GM23338 (cell line): ENCODE measurements at regions not wholly inside any gene's neighbourhood (a gene's known extent, or its start where the extent isn't known, plus 50 kb on each side); places are given as distances from the start of the nearest gene placed in this dataset.

Experiments used
- ATAC-seq: fragments of 200-7000 bp; cut with Tn5 transposase; 3 replicates; pipeline ENCODE4 v1.9.1; 2020
- DNase-seq: peaks from one replicate; pipeline ENCODE4 v3.0.0-alpha.2; 2015; ENCODE audit warnings: low spot score
- H2AFZ ChIP-seq: fragments of 200-600 bp; sonication (generic); 2 replicates; pipeline ENCODE4 v1.8.0; 2016; ENCODE audit warnings: antibody characterized with exemption, mild to moderate bottlenecking, moderate library complexity
- H3F3A ChIP-seq: fragments of 200-600 bp; sonication (generic); replicated peaks from 2 replicates; pipeline ENCODE4 v1.8.0; 2017; ENCODE audit warnings: antibody characterized with exemption, mixed run types, low read depth
- H3K27ac ChIP-seq: fragments of 200-600 bp; sonication (generic); 2 replicates; pipeline ENCODE4 v1.6.1; 2016; ENCODE audit warnings: low read depth
- H3K27me3 ChIP-seq: fragments of 200-600 bp; sonication (generic); 2 replicates; pipeline ENCODE4 v1.8.0; 2016; ENCODE audit warnings: mild to moderate bottlenecking, mixed run types, moderate library complexity; ENCODE audit not compliant: insufficient read depth
- H3K36me3 ChIP-seq: fragments of 200-600 bp; sonication (generic); 2 replicates; pipeline ENCODE4 v1.8.0; 2016; ENCODE audit warnings: mild to moderate bottlenecking; ENCODE audit not compliant: insufficient read depth
- H3K4me1 ChIP-seq: fragments of 200-600 bp; sonication (generic); 2 replicates; pipeline ENCODE4 v1.8.0; 2016; ENCODE audit warnings: mild to moderate bottlenecking, moderate library complexity; ENCODE audit not compliant: insufficient read depth
- H3K4me2 ChIP-seq: fragments of 200-600 bp; sonication (generic); 2 replicates; pipeline ENCODE4 v1.7.1; 2017; ENCODE audit warnings: mixed run types
- H3K4me3 ChIP-seq: fragments of 200-600 bp; sonication (generic); 2 replicates; pipeline ENCODE4 v1.6.1; 2016; ENCODE audit warnings: mixed run types
- H3K79me2 ChIP-seq: fragments of 200-600 bp; sonication (generic); replicated peaks from 2 replicates; pipeline ENCODE4 v1.8.0; 2017; ENCODE audit warnings: mild to moderate bottlenecking; ENCODE audit not compliant: insufficient read depth
- H3K9me2 ChIP-seq: fragments of 200-600 bp; sonication (generic); 2 replicates; pipeline ENCODE4 v1.8.0; 2017; ENCODE audit not compliant: insufficient read depth
- H4K20me1 ChIP-seq: fragments of 200-600 bp; sonication (generic); replicated peaks from 2 replicates; pipeline ENCODE4 v1.8.0; 2017; ENCODE audit warnings: mild to moderate bottlenecking; ENCODE audit not compliant: insufficient read depth
- H3K27ac Mint-ChIP-seq: 2 replicates; pipeline ENCODE4 v1.8.0; 2020; ENCODE audit warnings: inconsistent platforms, mild to moderate bottlenecking, moderate library complexity, mixed read lengths
- H3K27me3 Mint-ChIP-seq: 3 replicates; pipeline ENCODE4 v1.8.0; 2022; ENCODE audit warnings: low read depth, mild to moderate bottlenecking, moderate library complexity, mixed read lengths, inconsistent platforms; ENCODE audit not compliant: insufficient read depth, poor library complexity
- H3K36me3 Mint-ChIP-seq: 3 replicates; pipeline ENCODE4 v1.8.0; 2021; ENCODE audit warnings: low read depth, mild to moderate bottlenecking, inconsistent platforms, moderate library complexity, mixed read lengths
- H3K4me1 Mint-ChIP-seq: 3 replicates; pipeline ENCODE4 v1.8.0; 2020; ENCODE audit warnings: mild to moderate bottlenecking, inconsistent platforms, mixed read lengths
- H3K4me3 Mint-ChIP-seq: 3 replicates; pipeline ENCODE4 v1.8.0; 2021; ENCODE audit warnings: moderate library complexity, mild to moderate bottlenecking, inconsistent platforms, mixed read lengths
- H3K9me3 Mint-ChIP-seq: 3 replicates; pipeline ENCODE4 v1.8.0; 2020; ENCODE audit warnings: moderate library complexity, mild to moderate bottlenecking, inconsistent platforms, mixed read lengths
- CREB1 ChIP-seq: fragments of 250-450 bp; sonication (Bioruptor Pico); IDR thresholded peaks from 2 replicates; pipeline ENCODE4 v1.5.0; 2020; ENCODE audit warnings: low read depth, mild to moderate bottlenecking, moderate library complexity
- EZH2 ChIP-seq: fragments of 200-600 bp; sonication (generic); IDR thresholded peaks from one replicate; pipeline ENCODE4 v1.8.0; 2017; ENCODE audit warnings: antibody characterized with exemption, mild to moderate bottlenecking, low read depth; ENCODE audit not compliant: unreplicated experiment
- EZH2phosphoT487 ChIP-seq: fragments of 200-600 bp; sonication (generic); IDR thresholded peaks from one replicate; pipeline ENCODE4 v1.8.1; 2018; ENCODE audit warnings: antibody characterized with exemption; ENCODE audit not compliant: unreplicated experiment
- NANOG ChIP-seq: IDR thresholded peaks from 2 replicates; pipeline ENCODE4 v1.6.1; 2016; ENCODE audit warnings: antibody characterized with exemption, borderline replicate concordance
- POLR2AphosphoS5 ChIP-seq: IDR thresholded peaks from 2 replicates; pipeline ENCODE4 v1.6.1; 2016; ENCODE audit warnings: antibody characterized with exemption, low read depth
- STAT1 ChIP-seq: IDR thresholded peaks from one replicate; pipeline ENCODE4 v1.6.1; 2016; ENCODE audit warnings: antibody characterized with exemption; ENCODE audit not compliant: unreplicated experiment
- ZNF114 ChIP-seq: fragments of 250-450 bp; sonication (Bioruptor Pico); IDR thresholded peaks from 2 replicates; pipeline ENCODE4 v1.5.0; 2020; ENCODE audit warnings: mild to moderate bottlenecking, moderate library complexity
- ZNF331 ChIP-seq: fragments of 250-450 bp; sonication (Bioruptor Pico); IDR thresholded peaks from 2 replicates; pipeline ENCODE4 v1.5.0; 2020; ENCODE audit warnings: low read depth, mild to moderate bottlenecking, moderate library complexity
- TF ChIP-seq, protein P1 (sequence below): fragments of 250-450 bp; sonication (Bioruptor Pico); IDR thresholded peaks from 2 replicates; pipeline ENCODE4 v1.5.0; 2020; ENCODE audit warnings: mild to moderate bottlenecking, moderate library complexity

- no peaks in the 10 kb centered on the region for H3K4me1 Mint-ChIP-seq
- H3K9me3 Mint-ChIP-seq: no peaks in the 10 kb centered on the region; the same call in 2 of the 3 replicates
- H2AFZ ChIP-seq: no peak overlapping the region
- no peaks in the 10 kb centered on the region for H3F3A ChIP-seq
- no peaks in the 10 kb centered on the region for H3K4me1 ChIP-seq
- no peaks in the 10 kb centered on the region for H3K36me3 Mint-ChIP-seq
- no peaks in the 10 kb centered on the region for H3K27me3 Mint-ChIP-seq
- H3K27ac Mint-ChIP-seq: no peak overlapping the region
- DNase-seq (no peak), ATAC-seq (no peak)
- TF ChIP-seq CREB1 (CRISPR knock-in tag) (no peak), ZNF114 (no peak), EZH2 (no peak), NANOG (no peak), POLR2AphosphoS5 (no peak), ZNF331 (CRISPR knock-in tag) (no peak), STAT1 (no peak), EZH2phosphoT487 (no peak)
- TF ChIP-seq, protein P1, sequence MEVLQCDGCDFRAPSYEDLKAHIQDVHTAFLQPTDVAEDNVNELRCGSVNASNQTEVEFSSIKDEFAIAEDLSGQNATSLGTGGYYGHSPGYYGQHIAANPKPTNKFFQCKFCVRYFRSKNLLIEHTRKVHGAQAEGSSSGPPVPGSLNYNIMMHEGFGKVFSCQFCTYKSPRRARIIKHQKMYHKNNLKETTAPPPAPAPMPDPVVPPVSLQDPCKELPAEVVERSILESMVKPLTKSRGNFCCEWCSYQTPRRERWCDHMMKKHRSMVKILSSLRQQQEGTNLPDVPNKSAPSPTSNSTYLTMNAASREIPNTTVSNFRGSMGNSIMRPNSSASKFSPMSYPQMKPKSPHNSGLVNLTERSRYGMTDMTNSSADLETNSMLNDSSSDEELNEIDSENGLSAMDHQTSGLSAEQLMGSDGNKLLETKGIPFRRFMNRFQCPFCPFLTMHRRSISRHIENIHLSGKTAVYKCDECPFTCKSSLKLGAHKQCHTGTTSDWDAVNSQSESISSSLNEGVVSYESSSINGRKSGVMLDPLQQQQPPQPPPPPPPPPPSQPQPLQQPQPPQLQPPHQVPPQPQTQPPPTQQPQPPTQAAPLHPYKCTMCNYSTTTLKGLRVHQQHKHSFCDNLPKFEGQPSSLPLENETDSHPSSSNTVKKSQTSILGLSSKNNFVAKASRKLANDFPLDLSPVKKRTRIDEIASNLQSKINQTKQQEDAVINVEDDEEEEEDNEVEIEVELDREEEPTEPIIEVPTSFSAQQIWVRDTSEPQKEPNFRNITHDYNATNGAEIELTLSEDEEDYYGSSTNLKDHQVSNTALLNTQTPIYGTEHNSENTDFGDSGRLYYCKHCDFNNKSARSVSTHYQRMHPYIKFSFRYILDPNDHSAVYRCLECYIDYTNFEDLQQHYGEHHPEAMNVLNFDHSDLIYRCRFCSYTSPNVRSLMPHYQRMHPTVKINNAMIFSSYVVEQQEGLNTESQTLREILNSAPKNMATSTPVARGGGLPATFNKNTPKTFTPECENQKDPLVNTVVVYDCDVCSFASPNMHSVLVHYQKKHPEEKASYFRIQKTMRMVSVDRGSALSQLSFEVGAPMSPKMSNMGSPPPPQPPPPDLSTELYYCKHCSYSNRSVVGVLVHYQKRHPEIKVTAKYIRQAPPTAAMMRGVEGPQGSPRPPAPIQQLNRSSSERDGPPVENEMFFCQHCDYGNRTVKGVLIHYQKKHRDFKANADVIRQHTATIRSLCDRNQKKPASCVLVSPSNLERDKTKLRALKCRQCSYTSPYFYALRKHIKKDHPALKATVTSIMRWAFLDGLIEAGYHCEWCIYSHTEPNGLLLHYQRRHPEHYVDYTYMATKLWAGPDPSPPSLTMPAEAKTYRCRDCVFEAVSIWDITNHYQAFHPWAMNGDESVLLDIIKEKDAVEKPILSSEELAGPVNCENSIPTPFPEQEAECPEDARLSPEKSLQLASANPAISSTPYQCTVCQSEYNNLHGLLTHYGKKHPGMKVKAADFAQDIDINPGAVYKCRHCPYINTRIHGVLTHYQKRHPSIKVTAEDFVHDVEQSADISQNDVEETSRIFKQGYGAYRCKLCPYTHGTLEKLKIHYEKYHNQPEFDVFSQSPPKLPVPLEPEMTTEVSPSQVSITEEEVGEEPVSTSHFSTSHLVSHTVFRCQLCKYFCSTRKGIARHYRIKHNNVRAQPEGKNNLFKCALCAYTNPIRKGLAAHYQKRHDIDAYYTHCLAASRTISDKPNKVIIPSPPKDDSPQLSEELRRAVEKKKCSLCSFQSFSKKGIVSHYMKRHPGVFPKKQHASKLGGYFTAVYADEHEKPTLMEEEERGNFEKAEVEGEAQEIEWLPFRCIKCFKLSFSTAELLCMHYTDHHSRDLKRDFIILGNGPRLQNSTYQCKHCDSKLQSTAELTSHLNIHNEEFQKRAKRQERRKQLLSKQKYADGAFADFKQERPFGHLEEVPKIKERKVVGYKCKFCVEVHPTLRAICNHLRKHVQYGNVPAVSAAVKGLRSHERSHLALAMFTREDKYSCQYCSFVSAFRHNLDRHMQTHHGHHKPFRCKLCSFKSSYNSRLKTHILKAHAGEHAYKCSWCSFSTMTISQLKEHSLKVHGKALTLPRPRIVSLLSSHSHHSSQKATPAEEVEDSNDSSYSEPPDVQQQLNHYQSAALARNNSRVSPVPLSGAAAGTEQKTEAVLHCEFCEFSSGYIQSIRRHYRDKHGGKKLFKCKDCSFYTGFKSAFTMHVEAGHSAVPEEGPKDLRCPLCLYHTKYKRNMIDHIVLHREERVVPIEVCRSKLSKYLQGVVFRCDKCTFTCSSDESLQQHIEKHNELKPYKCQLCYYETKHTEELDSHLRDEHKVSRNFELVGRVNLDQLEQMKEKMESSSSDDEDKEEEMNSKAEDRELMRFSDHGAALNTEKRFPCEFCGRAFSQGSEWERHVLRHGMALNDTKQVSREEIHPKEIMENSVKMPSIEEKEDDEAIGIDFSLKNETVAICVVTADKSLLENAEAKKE (CRISPR knock-in tag): no peak
- H3K36me3 ChIP-seq: no peaks in the 10 kb centered on the region
- H3K27ac ChIP-seq: no peak overlapping the region
- H3K9me2 ChIP-seq: peaks cover 7% of the 10 kb centered on the region
- H4K20me1 ChIP-seq: no peaks in the 10 kb centered on the region
- H3K79me2 ChIP-seq: no peaks in the 10 kb centered on the region
- no peak overlapping the region for H3K4me3 ChIP-seq
- H3K27me3 ChIP-seq: no peaks in the 10 kb centered on the region
- no peak overlapping the region for H3K4me3 Mint-ChIP-seq
- no peak overlapping the region for H3K4me2 ChIP-seq
Measured at GRCh38 chr1:70778056-70778762, 269.4 kb downstream of the PTGER3 start.
